ENCODE measurements at regions not wholly inside any gene's neighbourhood (a gene's known extent, or its start where the extent isn't known, plus 50 kb on each side); places are given as distances from the start of the nearest gene placed in this dataset.

DNA sequence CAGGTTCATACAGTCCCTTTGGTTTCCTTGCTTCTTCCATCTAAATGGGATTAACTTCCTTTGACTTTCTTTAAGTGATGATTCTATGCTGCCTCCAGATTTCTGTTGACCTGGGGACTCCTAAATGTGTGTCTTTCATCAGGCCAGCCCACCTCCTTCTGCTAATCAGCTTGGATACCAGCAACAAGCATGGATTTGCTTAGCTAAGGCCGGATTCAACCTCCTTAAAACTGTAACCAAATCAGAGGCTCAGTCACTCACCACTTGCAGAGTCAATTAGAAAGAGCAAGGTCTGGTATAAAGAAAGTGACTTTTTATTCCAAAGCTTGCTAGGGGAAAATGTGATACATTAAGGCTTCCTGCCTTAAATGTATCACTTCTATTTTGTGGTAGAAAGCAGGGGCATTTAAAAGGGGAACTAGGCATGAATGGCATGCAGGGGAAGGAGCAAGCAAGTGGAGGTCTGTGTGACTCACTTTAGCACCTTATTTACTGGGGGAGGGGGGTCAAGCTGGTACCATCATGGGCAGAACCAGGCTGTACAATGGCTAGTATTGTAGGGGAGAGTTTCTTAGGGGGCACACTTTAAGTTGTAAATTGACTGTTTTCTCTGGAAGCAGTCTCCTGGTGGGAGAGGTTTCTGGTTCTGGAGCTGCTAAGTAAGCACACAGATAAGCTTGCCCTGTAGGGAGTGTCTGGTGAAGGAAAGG is 239.0 kb upstream of the PDGFD start:
- Mint-ChIP-seq H3K27me3 (no peaks in the 10 kb centered on the region), H3K9me3 (no peaks in the 10 kb centered on the region), H3K36me3 (no peaks in the 10 kb centered on the region), H3K4me1 (peaks cover 12% of the 10 kb centered on the region), H3K4me3 (no peak overlapping the region), H3K27ac (peak overlapping the region; percentile 14)
- peak; percentile 96 for ATAC-seq

DNA sequence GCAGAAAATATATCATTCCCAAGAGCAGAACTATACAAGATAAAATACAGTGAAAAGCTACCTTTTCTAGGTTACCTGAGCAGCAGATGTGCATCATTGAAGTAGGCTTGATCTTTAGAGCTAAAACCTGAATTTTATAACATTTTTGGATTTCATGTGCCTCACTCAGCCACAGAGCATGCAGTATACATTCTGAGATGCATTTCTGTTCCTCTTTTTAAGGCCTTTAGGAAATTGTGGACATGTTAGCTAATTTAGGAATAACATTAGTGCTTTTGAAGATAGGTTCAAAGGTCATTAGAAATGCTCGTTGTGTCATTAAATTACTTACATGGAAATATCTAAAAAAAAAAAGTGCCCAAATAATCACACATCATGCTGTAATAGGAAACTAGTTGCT is 230.6 kb upstream of the PDGFD start:
- Mint-ChIP-seq H3K27me3 (no peaks in the 10 kb centered on the region), H3K4me3 (no peak overlapping the region), H3K4me1 (no peaks in the 10 kb centered on the region), H3K27ac (no peak overlapping the region), H3K9me3 (no peaks in the 10 kb centered on the region), H3K36me3 (no peaks in the 10 kb centered on the region)
- no peak for ATAC-seq

GRCh38 chr11:104390651-104391050 is 226.7 kb upstream of the PDGFD start:
- H3K27me3 Mint-ChIP-seq, result no peaks in the 10 kb centered on the region
- H3K36me3 Mint-ChIP-seq, result no peaks in the 10 kb centered on the region
- no peaks in the 10 kb centered on the region for H3K4me1 Mint-ChIP-seq
- H3K4me3 Mint-ChIP-seq, result no peak overlapping the region
- no peak for ATAC-seq
- no peak overlapping the region for H3K27ac Mint-ChIP-seq
- H3K9me3 Mint-ChIP-seq, result no peaks in the 10 kb centered on the region

- Mint-ChIP-seq H3K27ac (no peak overlapping the region), H3K4me3 (no peak overlapping the region)
Observed at GRCh38 chr11:104385884-104386283, 221.9 kb upstream of the PDGFD start.

GRCh38 chr11:104380358-104380757 is 216.4 kb upstream of the PDGFD start:
- ATAC-seq, result no peak
- no peaks in the 10 kb centered on the region for H3K4me1 Mint-ChIP-seq
- H3K27ac Mint-ChIP-seq, result no peak overlapping the region

More at GRCh38 chr11:104385884-104386283, 221.9 kb upstream of the PDGFD start:
- Mint-ChIP-seq H3K36me3 (no peaks in the 10 kb centered on the region), H3K9me3 (no peaks in the 10 kb centered on the region), H3K27me3 (no peaks in the 10 kb centered on the region), H3K4me1 (no peaks in the 10 kb centered on the region)
- ATAC-seq, result no peak

DNA sequence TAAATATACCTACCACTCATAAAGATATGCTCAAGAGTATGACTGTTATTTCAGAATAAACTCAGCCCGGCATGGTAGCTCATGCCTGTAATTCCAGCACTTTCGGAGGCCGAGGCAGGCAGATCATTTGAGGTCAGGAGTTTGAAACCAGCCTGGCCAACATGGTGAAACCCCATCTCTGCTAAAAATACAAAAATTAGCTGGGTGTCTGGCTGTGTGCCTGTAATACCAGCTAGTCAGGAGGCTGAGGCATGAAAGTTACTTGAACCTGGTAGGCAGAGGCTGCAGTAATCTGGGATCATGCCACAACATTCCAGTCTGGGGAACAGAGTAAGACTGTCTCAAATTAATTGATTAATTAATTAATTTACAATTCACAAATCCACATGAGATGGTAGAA is 208.2 kb upstream of the PDGFD start:
- peaks cover 3% of the 10 kb centered on the region for H3K9me3 Mint-ChIP-seq
- no peaks in the 10 kb centered on the region for H3K27me3 Mint-ChIP-seq
- no peak overlapping the region for H3K27ac Mint-ChIP-seq
- peaks cover 10% of the 10 kb centered on the region for H3K4me1 Mint-ChIP-seq
- H3K4me3 Mint-ChIP-seq, result no peak overlapping the region
- H3K36me3 Mint-ChIP-seq, result no peaks in the 10 kb centered on the region
- no peak for ATAC-seq

More at GRCh38 chr11:104380358-104380757, 216.4 kb upstream of the PDGFD start:
- Mint-ChIP-seq H3K4me3 (no peak overlapping the region), H3K9me3 (no peaks in the 10 kb centered on the region), H3K27me3 (no peaks in the 10 kb centered on the region), H3K36me3 (no peaks in the 10 kb centered on the region)

- no peaks in the 10 kb centered on the region for H3K27me3 Mint-ChIP-seq
- no peaks in the 10 kb centered on the region for H3K36me3 Mint-ChIP-seq
- no peak for ATAC-seq
- peaks cover 3% of the 10 kb centered on the region for H3K9me3 Mint-ChIP-seq
- no peak overlapping the region for H3K27ac Mint-ChIP-seq
- peaks cover 10% of the 10 kb centered on the region for H3K4me1 Mint-ChIP-seq
- no peak overlapping the region for H3K4me3 Mint-ChIP-seq
Observed at GRCh38 chr11:104370478-104370877, 206.5 kb upstream of the PDGFD start.

GRCh38 chr11:104369761-104370160 is 205.8 kb upstream of the PDGFD start:
- no peak for ATAC-seq
- Mint-ChIP-seq H3K27ac (no peak overlapping the region), H3K9me3 (peaks cover 3% of the 10 kb centered on the region), H3K36me3 (no peaks in the 10 kb centered on the region), H3K27me3 (peaks cover 3% of the 10 kb centered on the region), H3K4me1 (peaks cover 10% of the 10 kb centered on the region), H3K4me3 (no peak overlapping the region)

GRCh38 chr11:104366321-104366734 is 202.4 kb upstream of the PDGFD start:
- peaks cover 3% of the 10 kb centered on the region for H3K9me3 Mint-ChIP-seq
- no peak for ATAC-seq
- no peak overlapping the region for H3K27ac Mint-ChIP-seq
- H3K36me3 Mint-ChIP-seq, result no peaks in the 10 kb centered on the region
- H3K4me3 Mint-ChIP-seq, result no peak overlapping the region
- H3K27me3 Mint-ChIP-seq, result peaks cover 8% of the 10 kb centered on the region
- H3K4me1 Mint-ChIP-seq, result peaks cover 10% of the 10 kb centered on the region

GRCh38 chr11:104365676-104366075 is 201.7 kb upstream of the PDGFD start:
- no peaks in the 10 kb centered on the region for H3K36me3 Mint-ChIP-seq

DNA sequence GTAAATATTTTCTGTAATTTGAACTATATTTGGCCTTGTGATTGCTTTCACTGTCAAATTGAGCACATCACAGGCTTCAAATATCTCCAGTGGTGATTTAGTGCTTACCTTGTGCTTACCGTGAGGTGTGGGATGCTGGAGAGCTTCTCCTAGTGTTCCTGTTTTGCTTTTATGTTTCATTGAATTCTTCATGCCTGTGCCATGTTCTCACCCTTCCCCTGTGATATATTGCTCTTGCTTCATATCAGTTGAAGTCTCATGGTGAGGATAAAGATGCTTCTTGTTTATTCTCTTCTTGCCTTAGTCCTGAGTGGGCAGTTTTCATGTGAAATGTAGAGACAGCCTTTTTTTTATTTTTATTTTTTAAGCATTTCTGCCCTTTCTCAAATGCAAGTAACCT is 198.0 kb upstream of the PDGFD start:
- Mint-ChIP-seq H3K36me3 (no peaks in the 10 kb centered on the region), H3K4me3 (no peak overlapping the region), H3K27ac (no peak overlapping the region), H3K27me3 (peaks cover 8% of the 10 kb centered on the region), H3K4me1 (no peaks in the 10 kb centered on the region), H3K9me3 (no peaks in the 10 kb centered on the region)
- ATAC-seq, result no peak

More at GRCh38 chr11:104365676-104366075, 201.7 kb upstream of the PDGFD start:
- no peak overlapping the region for H3K27ac Mint-ChIP-seq
- no peak overlapping the region for H3K4me3 Mint-ChIP-seq
- H3K27me3 Mint-ChIP-seq, result peaks cover 8% of the 10 kb centered on the region
- no peak for ATAC-seq
- H3K9me3 Mint-ChIP-seq, result peaks cover 3% of the 10 kb centered on the region
- peaks cover 4% of the 10 kb centered on the region for H3K4me1 Mint-ChIP-seq

- Mint-ChIP-seq H3K36me3 (peaks cover 6% of the 10 kb centered on the region), H3K4me3 (no peak overlapping the region), H3K4me1 (no peaks in the 10 kb centered on the region), H3K9me3 (peaks cover 11% of the 10 kb centered on the region), H3K27ac (no peak overlapping the region), H3K27me3 (no peaks in the 10 kb centered on the region)
- ATAC-seq, result no peak
Observed at GRCh38 chr11:104352036-104352435, 188.1 kb upstream of the PDGFD start.

DNA sequence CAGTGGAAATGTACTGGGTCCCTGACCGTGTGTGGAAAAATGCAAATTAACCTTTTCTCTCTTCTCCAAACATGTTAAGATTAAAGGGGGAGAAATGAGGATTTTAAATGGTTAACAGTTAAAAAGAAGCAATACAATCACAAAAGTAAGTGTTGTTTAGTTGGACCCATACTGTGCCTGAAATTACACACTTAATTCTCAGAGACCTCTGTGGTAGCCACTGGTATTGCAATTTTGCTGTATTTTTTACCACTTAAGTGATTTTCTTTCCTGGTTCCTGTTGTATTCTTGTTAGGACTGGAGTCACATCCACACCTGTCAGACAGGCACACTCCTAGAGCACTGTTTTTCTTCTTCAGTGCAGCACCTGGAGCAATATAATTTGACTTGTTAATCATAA is 179.6 kb upstream of the PDGFD start:
- no peak overlapping the region for H3K27ac Mint-ChIP-seq
- no peak overlapping the region for H3K4me3 Mint-ChIP-seq
- ATAC-seq, result no peak

DNA sequence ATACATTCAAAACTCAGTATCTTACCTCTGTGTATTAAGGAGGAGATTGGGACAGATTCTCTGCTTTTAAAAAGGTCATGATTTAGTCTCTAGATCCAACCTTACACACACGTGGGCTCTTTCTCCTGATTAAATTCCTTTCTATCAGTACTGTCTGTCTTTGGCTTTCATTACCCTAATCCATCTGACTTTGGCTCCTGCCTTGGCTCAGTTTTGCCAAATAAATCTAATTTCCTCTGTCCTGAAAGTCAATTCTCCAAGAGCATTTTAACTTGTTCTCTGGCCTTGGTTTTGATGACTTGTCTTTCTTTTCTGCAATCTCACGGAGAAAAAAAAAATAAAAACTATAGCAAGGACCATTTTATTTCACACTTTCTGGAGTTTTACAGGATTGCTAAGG is 176.6 kb upstream of the PDGFD start:
- H3K27me3 Mint-ChIP-seq, result no peaks in the 10 kb centered on the region

More for the DNA sequence above, 179.6 kb upstream of the PDGFD start:
- Mint-ChIP-seq H3K9me3 (no peaks in the 10 kb centered on the region), H3K36me3 (no peaks in the 10 kb centered on the region), H3K27me3 (no peaks in the 10 kb centered on the region), H3K4me1 (peaks cover 6% of the 10 kb centered on the region)

GRCh38 chr11:104339380-104339831 is 175.5 kb upstream of the PDGFD start:
- no peaks in the 10 kb centered on the region for H3K9me3 Mint-ChIP-seq
- no peaks in the 10 kb centered on the region for H3K27me3 Mint-ChIP-seq
- H3K4me1 Mint-ChIP-seq, result peaks cover 6% of the 10 kb centered on the region
- H3K4me3 Mint-ChIP-seq, result no peak overlapping the region
- H3K36me3 Mint-ChIP-seq, result no peaks in the 10 kb centered on the region
- ATAC-seq, result peak; percentile 68
- peak overlapping the region; percentile 33 for H3K27ac Mint-ChIP-seq

More for the DNA sequence above, 176.6 kb upstream of the PDGFD start:
- ATAC-seq, result no peak
- peaks cover 6% of the 10 kb centered on the region for H3K4me1 Mint-ChIP-seq
- H3K4me3 Mint-ChIP-seq, result no peak overlapping the region
- no peaks in the 10 kb centered on the region for H3K36me3 Mint-ChIP-seq
- no peak overlapping the region for H3K27ac Mint-ChIP-seq
- no peaks in the 10 kb centered on the region for H3K9me3 Mint-ChIP-seq

DNA sequence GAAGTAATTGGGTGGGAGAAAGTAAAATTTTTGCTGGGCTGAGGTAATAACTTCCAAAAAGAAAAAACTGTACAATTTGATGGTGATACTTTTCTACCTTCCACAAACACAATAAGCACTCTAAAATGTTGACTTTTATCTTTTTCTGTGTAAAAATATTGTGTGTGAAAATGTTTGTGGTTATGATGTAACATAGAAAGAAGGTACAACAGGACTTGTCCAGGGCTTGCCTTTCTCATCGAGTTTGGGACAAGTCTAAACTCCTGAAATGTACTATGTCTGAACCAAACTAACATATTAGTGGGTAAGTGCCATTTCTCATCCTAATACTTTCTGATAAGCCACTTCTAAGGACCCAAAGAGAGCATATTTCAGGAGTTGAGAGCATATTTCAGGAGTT is 174.2 kb upstream of the PDGFD start:
- H3K36me3 Mint-ChIP-seq, result no peaks in the 10 kb centered on the region
- H3K4me1 Mint-ChIP-seq, result peaks cover 6% of the 10 kb centered on the region
- H3K4me3 Mint-ChIP-seq, result no peak overlapping the region
- H3K27me3 Mint-ChIP-seq, result no peaks in the 10 kb centered on the region
- no peak for ATAC-seq
- no peak overlapping the region for H3K27ac Mint-ChIP-seq
- H3K9me3 Mint-ChIP-seq, result no peaks in the 10 kb centered on the region

All from stimulated activated memory B cell treated with anti-CD40 and anti-IgM and Interleukin-4, amounts not matched to agents 10 μg/mL and 1 μg/mL and 100 μg/mL, for 72 hours (primary cell).